Right lung (tissue), 2 donors: ENCODE measurements at regions not wholly inside any gene's neighbourhood (a gene's known extent, or its start where the extent isn't known, plus 50 kb on each side); places are given as distances from the start of the nearest gene placed in this dataset.
A peak's percentile ranks its signal among the peaks of the same experiment; 100 is the strongest.
"Not testable (repeated sequence)": the region's sequence is repeated elsewhere in the genome, so short reads cannot be mapped to it uniquely, and the experiment has no call there.

Experiments used
- DNase-seq, 2 donors: peaks; one replicate each; pipeline ENCODE4 v3.0.0-alpha.2; 2013

DNA sequence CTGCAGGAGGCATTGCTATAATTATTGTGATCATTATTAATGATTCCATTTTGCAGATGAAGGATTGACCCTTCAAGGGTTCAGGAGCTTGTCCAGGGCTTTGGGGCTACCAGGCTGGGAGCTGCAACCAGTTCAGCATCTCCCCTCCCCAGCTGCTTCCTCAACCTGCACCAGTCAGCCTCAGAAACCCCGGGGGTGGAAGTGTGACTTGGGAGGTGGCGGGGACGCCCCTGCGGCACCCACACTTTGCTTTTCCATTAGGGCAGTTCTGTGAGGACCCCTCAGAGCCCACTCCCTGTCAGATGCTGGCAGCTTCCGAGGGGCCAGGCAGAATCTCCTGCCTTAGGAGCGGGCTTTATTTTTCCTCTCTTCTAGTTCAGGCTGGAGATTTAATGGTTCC lies 85.6 kb downstream of the OLFM1 start:
- no peak for DNase-seq

DNA sequence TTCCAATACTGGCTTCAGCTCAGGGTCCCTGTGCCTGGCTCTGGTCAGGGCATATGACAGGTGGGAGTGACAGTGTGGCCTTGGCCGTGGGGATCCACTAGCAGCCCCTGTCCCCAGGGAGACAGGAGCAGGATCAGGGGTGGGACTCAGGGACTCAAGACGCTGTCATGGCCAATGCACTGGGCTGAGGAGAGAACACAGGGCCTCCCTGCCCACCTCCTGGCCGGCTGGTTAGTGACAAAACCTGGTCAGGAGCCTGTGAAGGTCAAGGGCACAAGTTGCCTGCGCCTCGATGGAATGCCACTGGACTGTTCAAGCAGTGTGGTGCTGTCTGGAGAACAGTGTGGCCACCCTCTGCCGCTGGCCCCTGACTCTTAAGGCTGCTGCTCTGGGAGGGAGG lies 86.8 kb downstream of the OLFM1 start:
- no peak for DNase-seq

- DNase-seq, result no peak
Measured at GRCh38 chr9:135174981-135175380, 87.5 kb downstream of the OLFM1 start.

- DNase-seq, result no peak
Measured at GRCh38 chr9:135176284-135176683, 88.8 kb downstream of the OLFM1 start.

GRCh38 chr9:135177562-135177961 lies 90.1 kb downstream of the OLFM1 start:
- DNase-seq, result not testable (repeated sequence)

GRCh38 chr9:135178498-135178897 lies 91.0 kb downstream of the OLFM1 start:
- no peak for DNase-seq

DNA sequence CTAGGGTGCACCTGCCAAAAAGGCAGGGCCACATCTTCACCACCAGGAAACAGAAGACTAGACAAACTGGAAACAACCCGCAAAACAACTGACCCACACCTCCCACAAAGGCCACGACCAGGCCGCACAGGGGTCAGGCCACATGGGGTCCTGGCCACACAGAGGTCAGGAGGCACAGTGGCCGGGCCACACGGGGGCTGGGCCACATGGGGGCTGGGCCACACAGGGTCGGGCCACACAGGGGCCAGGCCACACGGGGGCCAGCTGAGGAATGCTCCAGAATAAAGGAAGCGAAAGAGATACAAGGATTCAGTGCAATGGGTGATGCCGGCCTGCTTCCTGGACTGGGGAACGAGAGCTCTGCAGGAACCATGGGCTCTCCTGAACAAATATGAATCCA lies 91.6 kb downstream of the OLFM1 start:
- no peak for DNase-seq

GRCh38 chr9:135179976-135180375 lies 92.5 kb downstream of the OLFM1 start:
- DNase-seq, result no peak

- DNase-seq, result no peak
Measured at GRCh38 chr9:135180586-135180985, 93.1 kb downstream of the OLFM1 start.

GRCh38 chr9:135181336-135181735 lies 93.9 kb downstream of the OLFM1 start:
- no peak for DNase-seq

DNA sequence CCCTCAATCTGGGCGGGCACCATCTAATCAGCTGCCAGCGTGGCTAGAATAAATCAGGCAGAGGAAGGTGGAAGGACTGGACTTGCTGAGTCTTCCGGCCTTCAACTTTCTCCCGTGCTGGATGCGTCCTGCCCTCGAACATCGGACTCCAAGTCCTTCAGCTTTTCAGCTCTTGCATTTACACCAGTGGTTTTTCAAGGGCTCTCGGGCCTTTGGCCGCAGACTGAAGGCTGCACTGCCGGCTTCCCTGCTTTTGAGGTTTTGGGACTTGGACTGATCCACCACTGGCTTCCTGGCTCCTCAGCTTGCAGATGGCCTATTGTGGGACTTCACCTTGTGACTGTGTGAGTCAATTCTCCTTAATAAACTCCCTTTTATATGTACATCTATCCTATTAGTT lies 94.4 kb downstream of the OLFM1 start:
- DNase-seq, result not testable (repeated sequence)

- no peak for DNase-seq
Measured at GRCh38 chr9:135183069-135183468, 95.6 kb downstream of the OLFM1 start.

DNA sequence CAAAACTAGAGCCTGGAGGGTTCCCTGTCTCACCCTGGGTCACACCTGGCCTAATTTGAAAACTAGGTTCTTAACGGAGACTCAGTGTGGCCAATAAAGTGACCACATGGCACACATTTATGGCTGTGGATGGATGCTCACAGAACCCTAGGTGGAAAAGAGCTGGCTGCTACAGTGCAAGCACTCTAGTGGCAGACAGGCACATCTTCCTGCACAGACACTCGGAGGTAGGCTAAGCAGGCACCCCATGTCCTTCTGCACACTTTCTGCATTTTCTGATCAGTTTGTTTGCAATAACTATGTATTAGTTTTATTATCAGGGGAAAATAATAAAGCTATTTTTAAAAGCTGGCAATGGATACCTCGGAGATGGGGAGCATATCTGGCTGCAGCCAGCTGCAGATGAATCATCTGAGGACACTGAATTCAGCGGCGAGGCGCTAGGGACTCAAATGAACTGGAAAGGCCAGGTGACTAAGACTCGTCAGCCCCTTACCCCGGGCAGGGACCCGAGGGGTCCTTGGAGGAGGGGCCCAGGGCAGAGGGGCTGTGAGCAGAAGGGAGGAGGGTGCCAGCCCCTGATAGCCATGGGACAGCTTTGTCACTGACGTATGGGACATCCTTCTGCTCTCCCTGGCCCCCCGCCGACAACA lies 96.2 kb downstream of the OLFM1 start:
- no peak for DNase-seq

DNA sequence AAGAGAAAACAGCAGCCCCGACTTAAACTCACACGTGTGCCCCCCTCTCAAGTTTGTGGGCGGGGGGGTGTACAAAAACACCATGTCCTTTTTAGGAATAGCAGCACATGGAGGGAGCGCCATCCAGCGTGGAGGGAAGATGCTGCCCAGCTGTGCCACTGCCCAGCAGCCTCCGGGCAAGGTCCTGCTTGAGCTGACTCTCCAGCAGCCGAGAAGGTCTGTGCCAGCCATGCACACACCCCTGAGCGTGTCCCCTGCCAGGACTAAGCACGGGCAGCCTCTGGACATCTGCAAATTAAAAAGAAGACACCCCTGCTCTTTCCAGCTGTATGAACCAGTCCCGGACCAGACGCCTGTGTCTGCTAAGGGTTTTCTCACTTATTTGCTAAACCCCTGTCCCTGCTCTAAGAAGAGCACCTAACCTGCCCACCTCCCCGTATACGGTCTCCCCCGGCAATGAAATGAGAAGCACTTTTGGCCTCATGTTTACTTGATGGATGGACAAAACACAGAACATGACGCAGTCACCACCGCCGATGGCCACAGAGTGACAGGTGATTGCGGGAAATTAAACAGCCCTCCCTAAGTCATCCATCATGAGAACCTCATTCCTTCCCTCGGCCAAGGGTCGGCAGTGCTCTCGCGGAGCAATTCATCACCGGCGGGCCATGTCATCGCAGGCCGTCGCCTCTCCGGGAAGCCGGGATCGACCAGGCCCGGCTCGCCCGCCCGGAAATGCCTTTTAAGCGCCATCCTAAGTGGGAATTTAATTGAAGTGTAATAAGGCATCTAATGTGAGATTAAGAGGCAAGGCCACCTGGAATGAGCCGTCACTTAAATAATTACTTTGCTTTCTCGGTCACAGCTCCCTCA lies 96.9 kb downstream of the OLFM1 start:
- no peak for DNase-seq

DNA sequence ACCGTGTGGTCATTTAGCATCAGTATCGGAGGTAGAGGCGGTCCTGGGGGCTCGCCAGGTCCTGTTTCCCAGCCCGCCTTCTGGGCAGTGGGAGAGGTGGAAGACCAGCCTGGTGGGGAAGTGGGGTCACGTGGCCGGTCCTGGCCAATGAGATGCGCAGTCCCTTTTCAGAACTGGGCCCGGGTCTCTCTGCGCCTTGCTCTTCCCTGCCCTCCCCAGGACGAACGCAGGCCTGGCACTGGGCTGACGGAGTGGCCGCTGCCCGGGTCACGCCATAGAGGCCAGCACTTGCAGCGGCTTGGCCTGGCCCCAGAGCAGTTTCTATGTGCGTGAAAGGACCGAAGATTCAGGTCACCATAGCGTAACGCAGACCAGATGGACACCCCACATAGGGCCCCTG lies 97.6 kb downstream of the OLFM1 start:
- DNase-seq, result no peak

GRCh38 chr9:135186248-135187164 lies 99.0 kb downstream of the OLFM1 start:
- DNase-seq, result peak; percentile 20 to 32

GRCh38 chr9:135187365-135187764 lies 99.9 kb downstream of the OLFM1 start:
- DNase-seq, result no peak

- DNase-seq, result no peak
Measured at GRCh38 chr9:135188681-135189151, 101.2 kb downstream of the OLFM1 start.

GRCh38 chr9:135189497-135189896 lies 102.0 kb downstream of the OLFM1 start:
- DNase-seq, result no peak

GRCh38 chr9:135190789-135191577 lies 103.5 kb downstream of the OLFM1 start:
- DNase-seq, result no peak

DNA sequence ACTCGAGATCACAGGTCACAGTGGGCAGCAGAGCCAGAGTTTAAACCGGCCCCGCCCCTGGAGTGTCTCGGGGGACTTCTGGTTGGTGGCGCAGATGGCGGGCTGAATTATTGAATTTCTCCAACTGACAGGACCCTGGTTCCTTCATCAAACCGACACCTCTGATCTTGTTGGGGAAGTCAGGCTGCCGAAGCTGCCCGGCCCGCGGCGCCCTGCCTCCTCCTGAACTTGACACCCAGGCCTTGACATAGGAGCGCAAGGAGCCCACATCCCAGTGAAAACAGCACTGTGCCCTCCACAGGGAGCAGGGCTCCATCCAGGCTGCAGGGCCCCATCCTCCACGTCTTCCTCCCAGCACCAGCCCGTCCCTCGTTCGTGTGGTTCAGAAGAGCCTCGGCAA lies 105.2 kb downstream of the OLFM1 start:
- DNase-seq, result no peak
